ENCODE measurements at regions not wholly inside any gene's neighbourhood (a gene's known extent, or its start where the extent isn't known, plus 50 kb on each side); places are given as distances from the start of the nearest gene placed in this dataset.
"Not testable (repeated sequence)": the region's sequence is repeated elsewhere in the genome, so short reads cannot be mapped to it uniquely, and the experiment has no call there.

GRCh38 chr20:48241482-48241881 lies 456.2 kb upstream of the SULF2 start:
- intact Hi-C loops (cut with micrococcal nuclease) = no loop called here

- intact Hi-C loops (cut with micrococcal nuclease) = no loop called here
Measured at GRCh38 chr20:48238781-48239180, 453.5 kb upstream of the SULF2 start.

GRCh38 chr20:48238326-48238725 lies 453.0 kb upstream of the SULF2 start:
- intact Hi-C loops (cut with micrococcal nuclease) = no loop called here

- intact Hi-C loops (cut with micrococcal nuclease) = no loop called here
Measured at GRCh38 chr20:48236000-48236970, 451.0 kb upstream of the SULF2 start.

- intact Hi-C loops (cut with micrococcal nuclease) = no loop called here
Measured at GRCh38 chr20:48234951-48235350, 449.7 kb upstream of the SULF2 start.

GRCh38 chr20:48231253-48231930 lies 446.1 kb upstream of the SULF2 start:
- intact Hi-C loops (cut with micrococcal nuclease) = no loop called here

GRCh38 chr20:48230216-48230615 lies 444.9 kb upstream of the SULF2 start:
- intact Hi-C loops (cut with micrococcal nuclease) = no loop called here

- intact Hi-C loops (cut with micrococcal nuclease) = no loop called here
Measured at GRCh38 chr20:48227381-48227780, 442.1 kb upstream of the SULF2 start.

- intact Hi-C loops (cut with micrococcal nuclease) = no loop called here
Measured at GRCh38 chr20:48226642-48227041, 441.4 kb upstream of the SULF2 start.

GRCh38 chr20:48224533-48225050 lies 439.3 kb upstream of the SULF2 start:
- intact Hi-C loops (cut with micrococcal nuclease) = no loop called here

GRCh38 chr20:48223715-48224114 lies 438.4 kb upstream of the SULF2 start:
- intact Hi-C loops (cut with micrococcal nuclease) = no loop called here

GRCh38 chr20:48222595-48223180 lies 437.4 kb upstream of the SULF2 start:
- intact Hi-C loops (cut with micrococcal nuclease) = no loop called here

- intact Hi-C loops (cut with micrococcal nuclease) = no loop called here
Measured at GRCh38 chr20:48220033-48220633, 434.9 kb upstream of the SULF2 start.

GRCh38 chr20:48219306-48219705 lies 434.0 kb upstream of the SULF2 start:
- intact Hi-C loops (cut with micrococcal nuclease) = no loop called here

- intact Hi-C loops (cut with micrococcal nuclease) = no loop called here
Measured at GRCh38 chr20:48217190-48217589, 431.9 kb upstream of the SULF2 start.

- intact Hi-C loops (cut with micrococcal nuclease) = no loop called here
Measured at GRCh38 chr20:48215536-48215935, 430.3 kb upstream of the SULF2 start.

- intact Hi-C loops (cut with micrococcal nuclease) = no loop called here
Measured at GRCh38 chr20:48214601-48215000, 429.3 kb upstream of the SULF2 start.

GRCh38 chr20:48213635-48214034 lies 428.4 kb upstream of the SULF2 start:
- intact Hi-C loops (cut with micrococcal nuclease) = not testable (repeated sequence)

- intact Hi-C loops (cut with micrococcal nuclease) = no loop called here
Measured at GRCh38 chr20:48212806-48213509, 427.7 kb upstream of the SULF2 start.

GRCh38 chr20:48211847-48212246 lies 426.6 kb upstream of the SULF2 start:
- intact Hi-C loops (cut with micrococcal nuclease) = no loop called here

- intact Hi-C loops (cut with micrococcal nuclease) = no loop called here
Measured at GRCh38 chr20:48211238-48211637, 426.0 kb upstream of the SULF2 start.

All from T-helper 1 cell treated with Interleukin-12 subunit alpha and Interleukin-12 subunit beta and Interleukin-4 antibody, amounts not matched to agents 30 ng/mL and 1 ng/mL, for 36 hours (primary cell).